ENCODE measurements at regions not wholly inside any gene's neighbourhood (a gene's known extent, or its start where the extent isn't known, plus 50 kb on each side); places are given as distances from the start of the nearest gene placed in this dataset.

- TF ChIP-seq CTCF (IDR thresholded peaks at IDR 0.05) (no peak), POLR2A (IDR thresholded peaks at IDR 0.05) (no peak)
Measured at GRCh38 chr4:178712486-178712885, 1270.2 kb upstream of the AGA start.
